Neural cell (in vitro differentiated cells): ENCODE measurements at regions not wholly inside any gene's neighbourhood (a gene's known extent, or its start where the extent isn't known, plus 50 kb on each side); places are given as distances from the start of the nearest gene placed in this dataset.

Source experiments
- H2AFZ ChIP-seq: fragments of 200-600, 300-800 bp; sonication (generic), shearing (Covaris generic); 2 replicates; pipeline ENCODE4 v1.6.0; 2014; ENCODE audit warnings: low read depth, mild to moderate bottlenecking, antibody characterized with exemption, low read length, moderate library complexity
- H3F3A ChIP-seq: fragments of 200-600 bp; shearing (Covaris generic); 2 replicates; pipeline ENCODE4 v1.6.1; 2016; ENCODE audit warnings: mild to moderate bottlenecking, moderate library complexity, mixed read lengths, antibody characterized with exemption, low read length; ENCODE audit not compliant: insufficient read depth, poor library complexity, severe bottlenecking
- H3K27ac ChIP-seq: fragments of 200-600, 300-800 bp; sonication (generic), shearing (Covaris generic); 2 replicates; pipeline ENCODE4 v1.5.1; 2014; ENCODE audit warnings: mild to moderate bottlenecking, low read length, moderate library complexity
- H3K27me3 ChIP-seq: fragments of 300-800, 200-600 bp; sonication (generic), shearing (Covaris generic); 2 replicates; pipeline ENCODE4 v1.6.0; 2014; ENCODE audit warnings: mild to moderate bottlenecking, low read depth, low read length, moderate library complexity; ENCODE audit not compliant: insufficient read depth
- H3K36me3 ChIP-seq: fragments of 300-800, 200-600 bp; sonication (generic), shearing (Covaris generic); 2 replicates; pipeline ENCODE4 v1.5.1; 2014; ENCODE audit warnings: mild to moderate bottlenecking, antibody characterized with exemption, low read length, moderate library complexity; ENCODE audit not compliant: insufficient read depth
- H3K4me2 ChIP-seq: fragments of 300-800, 200-600 bp; sonication (generic), shearing (Covaris generic); 2 replicates; pipeline ENCODE4 v1.6.0; 2014; ENCODE audit warnings: mild to moderate bottlenecking, low read length
- H3K4me3 ChIP-seq: fragments of 300-800, 200-600 bp; sonication (generic), shearing (Covaris generic); 2 replicates; pipeline ENCODE4 v1.5.1; 2014; ENCODE audit warnings: mild to moderate bottlenecking, low read length, moderate library complexity
- H3K79me2 ChIP-seq: fragments of 200-600 bp; shearing (Covaris generic); replicated peaks from 2 replicates; pipeline ENCODE4 v1.6.0; 2014; ENCODE audit warnings: mild to moderate bottlenecking, low read length, moderate library complexity; ENCODE audit not compliant: insufficient read depth
- H3K9ac ChIP-seq: fragments of 300-800, 200-600 bp; sonication (generic), shearing (Covaris generic); 2 replicates; pipeline ENCODE4 v1.6.1; 2016; ENCODE audit warnings: mild to moderate bottlenecking, low read length, mixed read lengths
- H3K9me2 ChIP-seq: fragments of 200-600 bp; shearing (Covaris generic); 2 replicates; pipeline ENCODE4 v1.6.1; 2016; ENCODE audit warnings: mild to moderate bottlenecking, low read length, mixed read lengths; ENCODE audit not compliant: insufficient read depth
- H3K9me3 ChIP-seq: fragments of 200-600, 300-800 bp; sonication (generic), shearing (Covaris generic); 2 replicates; pipeline ENCODE4 v1.6.1; 2016; ENCODE audit warnings: mild to moderate bottlenecking, mixed run types, low read length, moderate library complexity, mixed read lengths
- H4K20me1 ChIP-seq: fragments of 200-600 bp; shearing (Covaris generic); 2 replicates; pipeline ENCODE4 v1.6.1; 2016; ENCODE audit warnings: mild to moderate bottlenecking, mixed run types; ENCODE audit not compliant: insufficient read depth
- EP300 ChIP-seq: fragments of 450-650 bp; conservative IDR thresholded peaks from 2 replicates; pipeline ENCODE4 v1.6.1; 2014; ENCODE audit warnings: antibody characterized with exemption, mild to moderate bottlenecking, moderate library complexity; ENCODE audit not compliant: poor library complexity, severe bottlenecking
- EZH2 ChIP-seq: fragments of 200-600, 300-800 bp; shearing (Covaris generic), sonication (generic); IDR thresholded peaks from 2 replicates; pipeline ENCODE4 v1.6.1; 2014; ENCODE audit warnings: antibody characterized with exemption, low read length, borderline replicate concordance, mild to moderate bottlenecking; ENCODE audit not compliant: insufficient read depth, poor library complexity, severe bottlenecking
- MXI1 ChIP-seq: fragments of 450-650 bp; conservative IDR thresholded peaks from 2 replicates; pipeline ENCODE4 v1.6.1; 2014; ENCODE audit warnings: antibody characterized with exemption, mild to moderate bottlenecking; ENCODE audit not compliant: poor library complexity, severe bottlenecking
- POLR2AphosphoS5 ChIP-seq: IDR thresholded peaks from 2 replicates; pipeline ENCODE4 v1.6.1; 2012
- RAD21 ChIP-seq: fragments of 450-650 bp; conservative IDR thresholded peaks from 2 replicates; pipeline ENCODE4 v1.6.1; 2014; ENCODE audit warnings: antibody characterized with exemption, mild to moderate bottlenecking, moderate library complexity
- SMC3 ChIP-seq: fragments of 450-650 bp; conservative IDR thresholded peaks from 2 replicates; pipeline ENCODE4 v1.6.1; 2014; ENCODE audit warnings: antibody characterized with exemption, mild to moderate bottlenecking, moderate library complexity; ENCODE audit not compliant: poor library complexity
- TAF1 ChIP-seq: IDR thresholded peaks from 2 replicates; pipeline ENCODE4 v1.6.1; 2012; ENCODE audit warnings: low read depth
- TF ChIP-seq, protein P1 (sequence below): IDR thresholded peaks from 2 replicates; pipeline ENCODE4 v1.6.1; 2012; ENCODE audit warnings: borderline replicate concordance
- TF ChIP-seq, protein P2 (sequence below): fragments of 450-650 bp; IDR thresholded peaks from 2 replicates; pipeline ENCODE4 v1.5.1; 2014; ENCODE audit warnings: antibody characterized with exemption, mild to moderate bottlenecking, moderate library complexity; ENCODE audit not compliant: poor library complexity, severe bottlenecking

DNA sequence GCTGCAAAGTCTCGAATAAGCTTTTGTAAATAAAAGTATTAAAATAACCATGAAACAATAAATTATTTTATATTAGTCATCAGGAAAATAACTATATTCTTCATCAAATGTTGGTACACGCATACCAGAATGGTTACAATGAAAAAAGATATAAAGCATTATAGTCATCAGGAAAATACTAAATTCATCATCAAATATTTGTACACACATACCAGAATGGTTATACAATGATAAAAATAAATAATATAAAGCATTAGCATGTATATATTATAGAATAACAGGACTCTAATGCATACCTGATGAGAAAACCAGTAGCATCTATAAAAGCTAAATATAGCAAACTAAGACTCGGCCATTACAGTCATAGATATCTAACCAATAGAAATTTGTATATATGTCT is 202.9 kb downstream of the TRAM1L1 start:
- no peaks in the 10 kb centered on the region for H3K36me3 ChIP-seq

DNA sequence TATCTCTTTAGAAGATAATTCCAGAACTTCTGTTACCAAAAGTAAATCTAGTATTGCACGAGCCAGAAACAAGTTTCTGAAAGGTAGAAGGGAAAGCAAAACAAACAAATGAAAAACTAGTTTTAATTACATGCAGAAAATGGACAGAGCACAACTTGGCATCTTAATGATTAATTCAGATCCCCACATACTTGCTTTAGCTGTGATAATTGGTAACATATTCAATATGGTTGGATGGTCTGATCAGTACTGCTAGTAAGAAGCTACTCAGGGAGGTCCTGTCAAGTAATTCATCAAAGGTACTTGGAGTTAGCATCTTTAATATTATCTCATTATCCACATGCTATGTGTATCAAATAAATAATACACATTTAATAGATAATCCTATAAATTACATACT is 204.3 kb downstream of the TRAM1L1 start:
- H3K9me3 ChIP-seq, result no peaks in the 10 kb centered on the region
- H3F3A ChIP-seq, result no peaks in the 10 kb centered on the region
- H3K27ac ChIP-seq, result no peak overlapping the region
- TF ChIP-seq, protein P1, sequence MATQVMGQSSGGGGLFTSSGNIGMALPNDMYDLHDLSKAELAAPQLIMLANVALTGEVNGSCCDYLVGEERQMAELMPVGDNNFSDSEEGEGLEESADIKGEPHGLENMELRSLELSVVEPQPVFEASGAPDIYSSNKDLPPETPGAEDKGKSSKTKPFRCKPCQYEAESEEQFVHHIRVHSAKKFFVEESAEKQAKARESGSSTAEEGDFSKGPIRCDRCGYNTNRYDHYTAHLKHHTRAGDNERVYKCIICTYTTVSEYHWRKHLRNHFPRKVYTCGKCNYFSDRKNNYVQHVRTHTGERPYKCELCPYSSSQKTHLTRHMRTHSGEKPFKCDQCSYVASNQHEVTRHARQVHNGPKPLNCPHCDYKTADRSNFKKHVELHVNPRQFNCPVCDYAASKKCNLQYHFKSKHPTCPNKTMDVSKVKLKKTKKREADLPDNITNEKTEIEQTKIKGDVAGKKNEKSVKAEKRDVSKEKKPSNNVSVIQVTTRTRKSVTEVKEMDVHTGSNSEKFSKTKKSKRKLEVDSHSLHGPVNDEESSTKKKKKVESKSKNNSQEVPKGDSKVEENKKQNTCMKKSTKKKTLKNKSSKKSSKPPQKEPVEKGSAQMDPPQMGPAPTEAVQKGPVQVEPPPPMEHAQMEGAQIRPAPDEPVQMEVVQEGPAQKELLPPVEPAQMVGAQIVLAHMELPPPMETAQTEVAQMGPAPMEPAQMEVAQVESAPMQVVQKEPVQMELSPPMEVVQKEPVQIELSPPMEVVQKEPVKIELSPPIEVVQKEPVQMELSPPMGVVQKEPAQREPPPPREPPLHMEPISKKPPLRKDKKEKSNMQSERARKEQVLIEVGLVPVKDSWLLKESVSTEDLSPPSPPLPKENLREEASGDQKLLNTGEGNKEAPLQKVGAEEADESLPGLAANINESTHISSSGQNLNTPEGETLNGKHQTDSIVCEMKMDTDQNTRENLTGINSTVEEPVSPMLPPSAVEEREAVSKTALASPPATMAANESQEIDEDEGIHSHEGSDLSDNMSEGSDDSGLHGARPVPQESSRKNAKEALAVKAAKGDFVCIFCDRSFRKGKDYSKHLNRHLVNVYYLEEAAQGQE, result no peak
- TF ChIP-seq MXI1 (no peak), POLR2AphosphoS5 (no peak), SMC3 (no peak), EZH2 (no peak), RAD21 (no peak), EP300 (no peak), TAF1 (no peak)
- TF ChIP-seq, protein P2, sequence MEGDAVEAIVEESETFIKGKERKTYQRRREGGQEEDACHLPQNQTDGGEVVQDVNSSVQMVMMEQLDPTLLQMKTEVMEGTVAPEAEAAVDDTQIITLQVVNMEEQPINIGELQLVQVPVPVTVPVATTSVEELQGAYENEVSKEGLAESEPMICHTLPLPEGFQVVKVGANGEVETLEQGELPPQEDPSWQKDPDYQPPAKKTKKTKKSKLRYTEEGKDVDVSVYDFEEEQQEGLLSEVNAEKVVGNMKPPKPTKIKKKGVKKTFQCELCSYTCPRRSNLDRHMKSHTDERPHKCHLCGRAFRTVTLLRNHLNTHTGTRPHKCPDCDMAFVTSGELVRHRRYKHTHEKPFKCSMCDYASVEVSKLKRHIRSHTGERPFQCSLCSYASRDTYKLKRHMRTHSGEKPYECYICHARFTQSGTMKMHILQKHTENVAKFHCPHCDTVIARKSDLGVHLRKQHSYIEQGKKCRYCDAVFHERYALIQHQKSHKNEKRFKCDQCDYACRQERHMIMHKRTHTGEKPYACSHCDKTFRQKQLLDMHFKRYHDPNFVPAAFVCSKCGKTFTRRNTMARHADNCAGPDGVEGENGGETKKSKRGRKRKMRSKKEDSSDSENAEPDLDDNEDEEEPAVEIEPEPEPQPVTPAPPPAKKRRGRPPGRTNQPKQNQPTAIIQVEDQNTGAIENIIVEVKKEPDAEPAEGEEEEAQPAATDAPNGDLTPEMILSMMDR, result no peak
- no peak overlapping the region for H3K4me3 ChIP-seq
- H3K27me3 ChIP-seq, result no peaks in the 10 kb centered on the region
- no peak overlapping the region for H2AFZ ChIP-seq
- no peaks in the 10 kb centered on the region for H4K20me1 ChIP-seq
- H3K9me2 ChIP-seq, result no peaks in the 10 kb centered on the region
- no peak overlapping the region for H3K9ac ChIP-seq
- no peaks in the 10 kb centered on the region for H3K79me2 ChIP-seq
- no peak overlapping the region for H3K4me2 ChIP-seq
- H3K36me3 ChIP-seq, result no peaks in the 10 kb centered on the region

More for the DNA sequence above, 202.9 kb downstream of the TRAM1L1 start:
- Histone ChIP-seq H3K9me3 (no peaks in the 10 kb centered on the region), H3F3A (no peaks in the 10 kb centered on the region), H4K20me1 (no peaks in the 10 kb centered on the region), H3K79me2 (no peaks in the 10 kb centered on the region), H3K4me2 (no peak overlapping the region), H3K9ac (no peak overlapping the region), H3K4me3 (no peak overlapping the region), H3K27me3 (no peaks in the 10 kb centered on the region), H3K9me2 (no peaks in the 10 kb centered on the region), H3K27ac (no peak overlapping the region), H2AFZ (no peak overlapping the region)
- TF ChIP-seq, protein P2, result no peak
- TF ChIP-seq POLR2AphosphoS5, result no peak
- no peak for TF ChIP-seq RAD21
- no peak for TF ChIP-seq TAF1
- no peak for TF ChIP-seq EP300
- no peak for TF ChIP-seq MXI1
- no peak for TF ChIP-seq SMC3
- no peak for TF ChIP-seq EZH2
- TF ChIP-seq, protein P1, result no peak
